Gastroesophageal sphincter (tissue), 4 donors: ENCODE measurements at regions not wholly inside any gene's neighbourhood (a gene's known extent, or its start where the extent isn't known, plus 50 kb on each side); places are given as distances from the start of the nearest gene placed in this dataset.
A peak's percentile ranks its signal among the peaks of the same experiment; 100 is the strongest.

ENCODE experiments used
- ATAC-seq: fragments of 150-250 bp; one replicate; pipeline ENCODE4 v1.9.1; 2016; ENCODE audit warnings: mild to moderate bottlenecking, moderate library complexity
- H3K27ac ChIP-seq, 4 donors: fragments of 200-600 bp; sonication (generic) in 3 of 4; 1 replicate in 3 of 4; 2 replicates in 1 of 4; pipeline ENCODE4 v1.5.1; 2016 to 2019
- H3K27me3 ChIP-seq: fragments of 200-600 bp; sonication (generic); one replicate; pipeline ENCODE4 v1.5.1; 2019
- H3K36me3 ChIP-seq, 2 donors: fragments of 200-600 bp; sonication (generic); one replicate each; pipeline ENCODE4 v1.5.1; 2019; ENCODE audit warnings: control low read depth in 1 of 2
- H3K4me1 ChIP-seq, 3 donors: fragments of 200-600 bp; sonication (generic); 1 replicate in 2 of 3; 2 replicates in 1 of 3; pipeline ENCODE4 v1.5.1; 2016 to 2019; ENCODE audit warnings: control low read depth in 2 of 3
- H3K4me3 ChIP-seq, 2 donors: fragments of 200-600 bp; sonication (generic); one replicate each; pipeline ENCODE4 v1.5.1; 2019; ENCODE audit warnings: mild to moderate bottlenecking in 1 of 2, moderate library complexity in 1 of 2
- H3K9me3 ChIP-seq, 3 donors: fragments of 200-600 bp; sonication (generic); one replicate each; pipeline ENCODE4 v1.5.1; 2017 to 2019; ENCODE audit warnings: control low read depth in 2 of 3
- EP300 ChIP-seq: sonication (generic); formaldehyde crosslinking; IDR thresholded peaks from one replicate; pipeline ENCODE4 v1.6.1; 2017; ENCODE audit warnings: antibody characterized with exemption, mild to moderate bottlenecking
- POLR2A ChIP-seq, 2 donors: fragments of 450-650 bp; IDR thresholded peaks; one replicate each; pipeline ENCODE4 v1.6.1; 2017; ENCODE audit warnings: antibody characterized with exemption in 2 of 2, mild to moderate bottlenecking in 2 of 2, moderate library complexity in 1 of 2
- POLR2AphosphoS5 ChIP-seq: sonication (generic); formaldehyde crosslinking; IDR thresholded peaks from one replicate; pipeline ENCODE4 v1.6.1; 2017; ENCODE audit warnings: antibody characterized with exemption
- WGBS, 2 donors: methylation state at CpG; one replicate each; pipeline ENCODE4 v1.1.5; 2018; ENCODE audit warnings: low coverage in 1 of 2; 5-methylcytosine and 5-hydroxymethylcytosine counted together
- TF ChIP-seq, protein P1 (sequence below), 4 experiments: fragments of 200-600 bp in 2 of 4; fragments of 450-650 bp in 2 of 4; sonication (generic) in 1 of 4; IDR thresholded peaks; one replicate each; pipeline ENCODE4 v1.5.1; 2017 to 2019; ENCODE audit warnings: antibody characterized with exemption in 4 of 4, mild to moderate bottlenecking in 2 of 4, moderate library complexity in 2 of 4

DNA sequence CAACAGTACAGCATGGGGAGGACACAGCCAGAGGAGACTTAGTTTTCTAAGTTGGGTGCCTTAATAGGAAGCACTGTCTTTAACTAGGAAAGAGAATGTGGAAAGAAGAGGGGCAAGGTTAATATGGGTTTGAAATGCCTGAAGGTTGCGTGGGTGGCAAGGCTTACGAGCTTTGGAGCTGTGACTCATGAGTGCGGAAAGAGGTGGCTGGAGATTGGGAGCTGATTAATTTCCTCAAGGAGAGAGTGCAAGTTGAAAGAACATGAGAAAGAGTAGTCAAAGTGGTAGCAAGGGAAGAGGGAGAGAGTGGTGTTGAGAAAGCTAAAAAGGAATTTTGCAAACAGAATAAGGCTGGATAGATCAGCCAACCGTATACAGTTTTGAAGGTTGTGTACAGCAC, 157.5 kb upstream of the ADRA1D start:
- TF ChIP-seq EP300 (no peak), POLR2A (IDR thresholded peaks at IDR 0.05) (no peak), POLR2AphosphoS5 (peak; percentile 15)
- TF ChIP-seq, protein P1, sequence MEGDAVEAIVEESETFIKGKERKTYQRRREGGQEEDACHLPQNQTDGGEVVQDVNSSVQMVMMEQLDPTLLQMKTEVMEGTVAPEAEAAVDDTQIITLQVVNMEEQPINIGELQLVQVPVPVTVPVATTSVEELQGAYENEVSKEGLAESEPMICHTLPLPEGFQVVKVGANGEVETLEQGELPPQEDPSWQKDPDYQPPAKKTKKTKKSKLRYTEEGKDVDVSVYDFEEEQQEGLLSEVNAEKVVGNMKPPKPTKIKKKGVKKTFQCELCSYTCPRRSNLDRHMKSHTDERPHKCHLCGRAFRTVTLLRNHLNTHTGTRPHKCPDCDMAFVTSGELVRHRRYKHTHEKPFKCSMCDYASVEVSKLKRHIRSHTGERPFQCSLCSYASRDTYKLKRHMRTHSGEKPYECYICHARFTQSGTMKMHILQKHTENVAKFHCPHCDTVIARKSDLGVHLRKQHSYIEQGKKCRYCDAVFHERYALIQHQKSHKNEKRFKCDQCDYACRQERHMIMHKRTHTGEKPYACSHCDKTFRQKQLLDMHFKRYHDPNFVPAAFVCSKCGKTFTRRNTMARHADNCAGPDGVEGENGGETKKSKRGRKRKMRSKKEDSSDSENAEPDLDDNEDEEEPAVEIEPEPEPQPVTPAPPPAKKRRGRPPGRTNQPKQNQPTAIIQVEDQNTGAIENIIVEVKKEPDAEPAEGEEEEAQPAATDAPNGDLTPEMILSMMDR (IDR thresholded peaks at IDR 0.05), result no peak
- Histone ChIP-seq H3K4me3 (no peak overlapping the region), H3K36me3 (no peaks in the 10 kb centered on the region), H3K9me3 (no peaks in the 10 kb centered on the region), H3K27me3 (no peaks in the 10 kb centered on the region), H3K27ac (no peak overlapping the region), H3K4me1 (no peaks in the 10 kb centered on the region)
- 67 to 78% methylated on average over 3 of the region's 4 CpGs for WGBS, 2 donors
- ATAC-seq, result no peak

DNA sequence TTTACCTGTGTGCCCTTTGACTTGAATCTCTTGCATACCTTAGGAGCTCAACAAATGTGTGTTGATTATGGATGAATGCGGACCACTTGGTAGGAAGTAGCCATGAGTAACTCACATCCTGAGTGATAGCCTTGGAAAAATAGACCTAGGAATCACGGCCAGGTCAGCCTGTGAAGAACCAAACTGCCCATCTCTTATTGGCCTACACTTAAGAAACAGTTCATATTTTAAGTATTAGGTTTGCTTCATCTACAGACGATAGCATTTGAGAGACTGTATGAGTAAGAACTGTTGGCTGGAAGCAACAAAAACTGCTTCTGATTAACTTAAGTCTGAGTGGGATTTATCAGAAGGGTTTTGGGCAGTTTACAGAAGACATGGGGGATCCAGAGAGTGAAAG, 152.5 kb upstream of the ADRA1D start:
- WGBS, 2 donors, result 59% methylated on average over 3 of the region's 3 CpGs
- H3K36me3 ChIP-seq, result no peaks in the 10 kb centered on the region
- no peaks in the 10 kb centered on the region for H3K27me3 ChIP-seq
- ATAC-seq, result no peak
- H3K9me3 ChIP-seq, result peaks cover 0 to 6% (median 0%) of the 10 kb centered on the region in 3 donors
- TF ChIP-seq POLR2A (IDR thresholded peaks at IDR 0.05) (no peak), POLR2AphosphoS5 (no peak)
- H3K4me3 ChIP-seq, result no peak overlapping the region
- H3K27ac ChIP-seq, result no peak overlapping the region
- H3K4me1 ChIP-seq, result no peaks in the 10 kb centered on the region

DNA sequence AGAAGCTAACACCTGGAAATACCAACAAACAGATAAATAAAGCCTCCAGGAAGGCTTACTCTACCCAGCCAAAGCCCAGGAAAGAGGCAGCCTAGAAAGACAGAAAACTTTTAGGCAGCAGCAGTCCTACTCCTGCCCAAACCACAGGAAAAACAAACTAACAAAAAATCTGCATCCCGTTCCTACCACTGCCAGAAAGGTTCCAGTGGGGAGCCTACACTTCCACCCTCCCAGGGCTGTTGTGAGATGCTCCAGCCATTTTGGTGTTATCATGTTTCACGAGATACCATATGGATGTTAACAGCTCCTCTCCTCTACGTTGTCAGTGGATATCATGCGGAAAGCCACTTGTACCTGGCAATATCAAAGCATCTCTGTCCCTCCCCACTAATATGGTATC, 135.9 kb upstream of the ADRA1D start:
- H3K27ac ChIP-seq, result no peak overlapping the region
- H3K4me3 ChIP-seq, result no peak overlapping the region
- ATAC-seq, result no peak
- no peaks in the 10 kb centered on the region for H3K36me3 ChIP-seq
- no peak for TF ChIP-seq POLR2A (IDR thresholded peaks at IDR 0.05)
- no peak for TF ChIP-seq POLR2AphosphoS5
- TF ChIP-seq, protein P1 (IDR thresholded peaks at IDR 0.05), result no peak
- no peak for TF ChIP-seq EP300
- H3K27me3 ChIP-seq, result no peaks in the 10 kb centered on the region
- H3K9me3 ChIP-seq, result peaks cover 0 to 3% (median 0%) of the 10 kb centered on the region in 3 donors
- 76 to 85% methylated on average over 3 of the region's 4 CpGs for WGBS, 2 donors
- no peaks in the 10 kb centered on the region for H3K4me1 ChIP-seq

DNA sequence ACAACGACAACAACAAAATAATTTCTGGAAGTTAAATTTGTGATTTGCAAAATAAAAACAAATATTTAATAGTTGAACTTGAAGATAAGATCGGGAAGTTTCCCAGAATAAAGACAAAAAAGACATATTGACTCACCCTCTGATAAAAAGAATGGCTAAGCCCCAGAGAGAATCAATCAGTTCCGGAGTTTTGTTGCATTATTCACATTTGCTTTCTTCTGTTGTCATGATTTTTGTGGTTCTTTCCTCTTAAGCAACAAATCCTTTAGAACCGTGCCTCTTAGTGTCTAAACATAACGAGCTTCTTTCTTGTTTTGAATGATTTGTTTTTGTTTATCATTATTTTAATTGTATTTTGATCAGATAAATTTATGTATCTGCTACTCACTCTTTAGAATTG, 134.9 kb upstream of the ADRA1D start:
- Histone ChIP-seq H3K27me3 (no peaks in the 10 kb centered on the region), H3K4me1 (no peaks in the 10 kb centered on the region), H3K9me3 (peaks cover 0 to 3% (median 0%) of the 10 kb centered on the region in 3 donors), H3K27ac (no peak overlapping the region), H3K36me3 (no peaks in the 10 kb centered on the region), H3K4me3 (no peak overlapping the region)
- TF ChIP-seq EP300 (no peak), POLR2AphosphoS5 (no peak), POLR2A (IDR thresholded peaks at IDR 0.05) (no peak)
- TF ChIP-seq, protein P1 (IDR thresholded peaks at IDR 0.05), result no peak
- WGBS, 2 donors, result 82 to 84% methylated on average over 5 of the region's 5 CpGs
- ATAC-seq, result no peak

DNA sequence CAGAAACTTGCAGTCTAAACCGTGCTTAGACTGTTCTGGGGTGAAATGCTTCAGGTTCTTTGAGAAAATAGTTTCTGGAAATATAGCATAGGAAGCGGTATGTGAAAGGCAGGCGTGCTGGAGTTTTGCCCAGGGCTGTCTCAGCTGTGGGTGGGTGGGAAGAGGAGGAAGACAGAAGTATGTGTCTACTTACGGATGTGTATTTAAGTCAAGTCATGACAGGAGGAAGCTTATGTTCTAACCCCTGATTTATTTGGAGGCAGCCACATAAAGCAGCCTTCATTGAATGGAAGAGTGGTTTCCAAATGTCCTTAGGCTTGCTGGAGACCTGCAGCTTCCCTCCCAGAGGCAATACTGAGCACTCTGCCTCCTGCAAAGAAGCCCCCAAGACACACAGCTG, 126.8 kb upstream of the ADRA1D start:
- Histone ChIP-seq H3K36me3 (no peaks in the 10 kb centered on the region), H3K27ac (no peak overlapping the region), H3K9me3 (no peaks in the 10 kb centered on the region), H3K4me1 (no peaks in the 10 kb centered on the region), H3K4me3 (no peak overlapping the region), H3K27me3 (no peaks in the 10 kb centered on the region)
- TF ChIP-seq POLR2A (IDR thresholded peaks at IDR 0.05) (no peak), POLR2AphosphoS5 (no peak), EP300 (no peak)
- TF ChIP-seq, protein P1 (IDR thresholded peaks at IDR 0.05), result no peak
- no peak for ATAC-seq
- WGBS, 2 donors, result 20 to 45% methylated on average over 3 to 4 of the region's 4 CpGs
